ENCODE measurements at regions not wholly inside any gene's neighbourhood (a gene's known extent, or its start where the extent isn't known, plus 50 kb on each side); places are given as distances from the start of the nearest gene placed in this dataset.

DNA sequence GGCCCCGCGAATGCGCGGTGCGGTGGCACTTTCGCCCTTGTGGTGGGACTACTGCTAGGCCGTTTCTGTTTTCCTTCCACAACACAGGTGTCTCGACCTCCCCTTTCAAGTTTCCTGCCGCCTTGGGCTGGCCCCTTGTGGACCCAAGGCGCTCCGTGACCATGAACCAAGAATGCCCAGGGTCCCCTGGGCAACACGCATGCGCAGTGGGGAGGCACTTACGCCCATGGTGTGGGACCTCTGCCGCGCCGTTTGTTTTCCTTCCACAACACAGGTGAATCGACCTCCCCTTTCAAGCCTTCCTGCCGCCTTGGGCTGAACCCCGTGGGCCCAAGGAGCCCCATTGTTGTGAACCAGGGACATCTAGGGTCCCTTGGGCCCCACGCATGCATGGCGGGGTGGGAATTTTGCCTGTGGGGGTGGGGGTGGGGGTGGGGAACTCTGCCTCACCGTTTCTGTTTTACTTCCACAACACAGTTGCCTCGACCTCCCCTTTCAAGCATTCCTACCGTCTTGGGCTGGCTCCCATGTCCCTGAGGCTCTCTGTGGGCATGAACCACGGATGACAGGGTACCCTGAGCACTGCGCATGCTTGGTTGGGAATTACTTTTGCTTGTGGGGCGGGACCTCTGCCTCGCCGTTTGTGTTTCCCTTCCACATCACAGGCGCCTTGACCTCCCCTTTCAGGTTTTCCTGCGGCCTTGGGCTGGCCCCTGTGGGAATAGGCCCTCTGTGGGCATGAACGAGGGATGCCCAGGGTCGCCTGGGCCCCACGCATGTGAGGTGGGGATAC is 355.1 kb downstream of the ALG10 start:
- TF ChIP-seq ZNF140 (tag by site-specific recombination; IDR thresholded peaks at IDR 0.05) (no peak), ZNF837 (tag by site-specific recombination; IDR thresholded peaks at IDR 0.05) (no peak), YY1 (tag by site-specific recombination; IDR thresholded peaks at IDR 0.05) (no peak), ZNF830 (tag by site-specific recombination; IDR thresholded peaks at IDR 0.05; ENCODE audit: low read depth) (no peak), ZNF24 (tag by site-specific recombination; IDR thresholded peaks at IDR 0.05) (no peak), ZNF366 (tag by site-specific recombination; conservative IDR thresholded peaks at IDR 0.05) (no peak), SP3 (tag by site-specific recombination; IDR thresholded peaks at IDR 0.05) (no peak), ZNF423 (tag by site-specific recombination; IDR thresholded peaks at IDR 0.05) (no peak)
- TF ChIP-seq, protein P1, sequence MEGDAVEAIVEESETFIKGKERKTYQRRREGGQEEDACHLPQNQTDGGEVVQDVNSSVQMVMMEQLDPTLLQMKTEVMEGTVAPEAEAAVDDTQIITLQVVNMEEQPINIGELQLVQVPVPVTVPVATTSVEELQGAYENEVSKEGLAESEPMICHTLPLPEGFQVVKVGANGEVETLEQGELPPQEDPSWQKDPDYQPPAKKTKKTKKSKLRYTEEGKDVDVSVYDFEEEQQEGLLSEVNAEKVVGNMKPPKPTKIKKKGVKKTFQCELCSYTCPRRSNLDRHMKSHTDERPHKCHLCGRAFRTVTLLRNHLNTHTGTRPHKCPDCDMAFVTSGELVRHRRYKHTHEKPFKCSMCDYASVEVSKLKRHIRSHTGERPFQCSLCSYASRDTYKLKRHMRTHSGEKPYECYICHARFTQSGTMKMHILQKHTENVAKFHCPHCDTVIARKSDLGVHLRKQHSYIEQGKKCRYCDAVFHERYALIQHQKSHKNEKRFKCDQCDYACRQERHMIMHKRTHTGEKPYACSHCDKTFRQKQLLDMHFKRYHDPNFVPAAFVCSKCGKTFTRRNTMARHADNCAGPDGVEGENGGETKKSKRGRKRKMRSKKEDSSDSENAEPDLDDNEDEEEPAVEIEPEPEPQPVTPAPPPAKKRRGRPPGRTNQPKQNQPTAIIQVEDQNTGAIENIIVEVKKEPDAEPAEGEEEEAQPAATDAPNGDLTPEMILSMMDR (tag by site-specific recombination; IDR thresholded peaks at IDR 0.05) = no peak
- TF ChIP-seq, protein P2, sequence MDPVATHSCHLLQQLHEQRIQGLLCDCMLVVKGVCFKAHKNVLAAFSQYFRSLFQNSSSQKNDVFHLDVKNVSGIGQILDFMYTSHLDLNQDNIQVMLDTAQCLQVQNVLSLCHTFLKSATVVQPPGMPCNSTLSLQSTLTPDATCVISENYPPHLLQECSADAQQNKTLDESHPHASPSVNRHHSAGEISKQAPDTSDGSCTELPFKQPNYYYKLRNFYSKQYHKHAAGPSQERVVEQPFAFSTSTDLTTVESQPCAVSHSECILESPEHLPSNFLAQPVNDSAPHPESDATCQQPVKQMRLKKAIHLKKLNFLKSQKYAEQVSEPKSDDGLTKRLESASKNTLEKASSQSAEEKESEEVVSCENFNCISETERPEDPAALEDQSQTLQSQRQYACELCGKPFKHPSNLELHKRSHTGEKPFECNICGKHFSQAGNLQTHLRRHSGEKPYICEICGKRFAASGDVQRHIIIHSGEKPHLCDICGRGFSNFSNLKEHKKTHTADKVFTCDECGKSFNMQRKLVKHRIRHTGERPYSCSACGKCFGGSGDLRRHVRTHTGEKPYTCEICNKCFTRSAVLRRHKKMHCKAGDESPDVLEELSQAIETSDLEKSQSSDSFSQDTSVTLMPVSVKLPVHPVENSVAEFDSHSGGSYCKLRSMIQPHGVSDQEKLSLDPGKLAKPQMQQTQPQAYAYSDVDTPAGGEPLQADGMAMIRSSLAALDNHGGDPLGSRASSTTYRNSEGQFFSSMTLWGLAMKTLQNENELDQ (tag by site-specific recombination; IDR thresholded peaks at IDR 0.05; ENCODE audit: low read depth) = no peak
- TF ChIP-seq, protein P3, sequence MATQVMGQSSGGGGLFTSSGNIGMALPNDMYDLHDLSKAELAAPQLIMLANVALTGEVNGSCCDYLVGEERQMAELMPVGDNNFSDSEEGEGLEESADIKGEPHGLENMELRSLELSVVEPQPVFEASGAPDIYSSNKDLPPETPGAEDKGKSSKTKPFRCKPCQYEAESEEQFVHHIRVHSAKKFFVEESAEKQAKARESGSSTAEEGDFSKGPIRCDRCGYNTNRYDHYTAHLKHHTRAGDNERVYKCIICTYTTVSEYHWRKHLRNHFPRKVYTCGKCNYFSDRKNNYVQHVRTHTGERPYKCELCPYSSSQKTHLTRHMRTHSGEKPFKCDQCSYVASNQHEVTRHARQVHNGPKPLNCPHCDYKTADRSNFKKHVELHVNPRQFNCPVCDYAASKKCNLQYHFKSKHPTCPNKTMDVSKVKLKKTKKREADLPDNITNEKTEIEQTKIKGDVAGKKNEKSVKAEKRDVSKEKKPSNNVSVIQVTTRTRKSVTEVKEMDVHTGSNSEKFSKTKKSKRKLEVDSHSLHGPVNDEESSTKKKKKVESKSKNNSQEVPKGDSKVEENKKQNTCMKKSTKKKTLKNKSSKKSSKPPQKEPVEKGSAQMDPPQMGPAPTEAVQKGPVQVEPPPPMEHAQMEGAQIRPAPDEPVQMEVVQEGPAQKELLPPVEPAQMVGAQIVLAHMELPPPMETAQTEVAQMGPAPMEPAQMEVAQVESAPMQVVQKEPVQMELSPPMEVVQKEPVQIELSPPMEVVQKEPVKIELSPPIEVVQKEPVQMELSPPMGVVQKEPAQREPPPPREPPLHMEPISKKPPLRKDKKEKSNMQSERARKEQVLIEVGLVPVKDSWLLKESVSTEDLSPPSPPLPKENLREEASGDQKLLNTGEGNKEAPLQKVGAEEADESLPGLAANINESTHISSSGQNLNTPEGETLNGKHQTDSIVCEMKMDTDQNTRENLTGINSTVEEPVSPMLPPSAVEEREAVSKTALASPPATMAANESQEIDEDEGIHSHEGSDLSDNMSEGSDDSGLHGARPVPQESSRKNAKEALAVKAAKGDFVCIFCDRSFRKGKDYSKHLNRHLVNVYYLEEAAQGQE (tag by site-specific recombination; IDR thresholded peaks at IDR 0.05) = no peak
